Liver (tissue), 7 donors: ENCODE measurements at regions not wholly inside any gene's neighbourhood (a gene's known extent, or its start where the extent isn't known, plus 50 kb on each side); places are given as distances from the start of the nearest gene placed in this dataset.

ENCODE experiments used
- DNase-seq: peaks from one replicate; pipeline ENCODE4 v3.0.0-alpha.2; 2017; ENCODE audit warnings: low spot score
- H3K27ac ChIP-seq, 2 donors: one replicate each; pipeline ENCODE4 v1.7.0; 2013; ENCODE audit warnings: inconsistent platforms in 2 of 2, low read length in 2 of 2, control low read depth in 1 of 2, low read depth in 1 of 2, mild to moderate bottlenecking in 1 of 2
- H3K27me3 ChIP-seq, 4 donors: one replicate each; pipeline versions ENCODE4 v1.6.1 to v1.7.0; 2013; ENCODE audit warnings: low read length in 3 of 4, inconsistent platforms in 1 of 4, mild to moderate bottlenecking in 1 of 4, moderate library complexity in 1 of 4; ENCODE audit not compliant: control insufficient read depth in 4 of 4, insufficient read depth in 4 of 4
- H3K36me3 ChIP-seq, 4 donors: one replicate each; pipeline versions ENCODE4 v1.6.1 to v1.7.0; 2013; ENCODE audit warnings: low read length in 3 of 4, mild to moderate bottlenecking in 3 of 4, low read depth in 1 of 4, moderate library complexity in 1 of 4; ENCODE audit not compliant: control insufficient read depth in 4 of 4, insufficient read depth in 3 of 4
- H3K4me1 ChIP-seq, 4 donors: one replicate each; pipeline versions ENCODE4 v1.6.1 to v1.7.0; 2013; ENCODE audit warnings: low read length in 3 of 4, mild to moderate bottlenecking in 3 of 4, moderate library complexity in 1 of 4; ENCODE audit not compliant: control insufficient read depth in 4 of 4, insufficient read depth in 4 of 4
- H3K4me3 ChIP-seq, 3 donors: one replicate each; pipeline versions ENCODE4 v1.6.1 to v1.7.0; 2013; ENCODE audit warnings: low read length in 3 of 3, control low read depth in 1 of 3, low read depth in 1 of 3, mild to moderate bottlenecking in 1 of 3
- H3K9ac ChIP-seq, 2 donors: one replicate each; pipeline ENCODE4 v1.7.0; 2013; ENCODE audit warnings: low read length in 2 of 2, mild to moderate bottlenecking in 2 of 2, moderate library complexity in 2 of 2, control low read depth in 1 of 2, low read depth in 1 of 2
- H3K9me3 ChIP-seq, 4 donors: one replicate each; pipeline versions ENCODE4 v1.6.1 to v1.7.0; 2013; ENCODE audit warnings: low read length in 3 of 4; ENCODE audit not compliant: control insufficient read depth in 4 of 4
- ATF3 ChIP-seq: IDR thresholded peaks from 2 replicates; pipeline ENCODE4 v1.6.1; 2016; ENCODE audit warnings: antibody characterized with exemption
- EGR1 ChIP-seq, 2 donors: IDR thresholded peaks; 2 replicates each; pipeline ENCODE4 v1.6.1; 2016 to 2018; ENCODE audit warnings: antibody characterized with exemption in 2 of 2, low read depth in 2 of 2
- FOXA1 ChIP-seq: IDR thresholded peaks from 2 replicates; pipeline ENCODE4 v1.6.1; 2016; ENCODE audit warnings: antibody characterized with exemption
- HNF4A ChIP-seq, 2 donors: conservative IDR thresholded peaks; 2 replicates each; pipeline ENCODE4 v1.6.1; 2016; ENCODE audit warnings: antibody characterized with exemption in 2 of 2, mild to moderate bottlenecking in 2 of 2
- HNF4G ChIP-seq: IDR thresholded peaks from 2 replicates; pipeline ENCODE4 v1.6.1; 2016; ENCODE audit warnings: antibody characterized with exemption
- MAX ChIP-seq: IDR thresholded peaks from 2 replicates; pipeline ENCODE4 v1.6.1; 2016; ENCODE audit warnings: antibody characterized with exemption
- NR2F2 ChIP-seq: IDR thresholded peaks from 2 replicates; pipeline ENCODE4 v1.6.1; 2016; ENCODE audit warnings: antibody characterized with exemption
- RAD21 ChIP-seq, 2 donors: IDR thresholded peaks; 2 replicates each; pipeline ENCODE4 v1.6.1; 2016; ENCODE audit warnings: antibody characterized with exemption in 2 of 2, mild to moderate bottlenecking in 2 of 2
- REST ChIP-seq: IDR thresholded peaks from 2 replicates; pipeline ENCODE4 v1.6.1; 2016; ENCODE audit warnings: antibody characterized with exemption, mild to moderate bottlenecking
- SP1 ChIP-seq: IDR thresholded peaks from 2 replicates; pipeline ENCODE4 v1.6.1; 2018; ENCODE audit warnings: antibody characterized with exemption, mild to moderate bottlenecking
- TAF1 ChIP-seq: conservative IDR thresholded peaks from 2 replicates; pipeline ENCODE4 v1.6.1; 2016; ENCODE audit warnings: antibody characterized with exemption, mild to moderate bottlenecking
- YY1 ChIP-seq: IDR thresholded peaks from 2 replicates; pipeline ENCODE4 v1.6.1; 2016; ENCODE audit warnings: antibody characterized with exemption, mild to moderate bottlenecking
- ZBTB33 ChIP-seq: IDR thresholded peaks from 2 replicates; pipeline ENCODE4 v1.6.1; 2016; ENCODE audit warnings: antibody characterized with exemption
- WGBS: extraction: QIAGEN DNeasy Blood & Tissue Kit; methylation state at CpG from one replicate; pipeline ENCODE4 v1.1.7; 2013; 5-methylcytosine and 5-hydroxymethylcytosine counted together
- donor health status: healthy.
- donor health status: healthy.
- donor health status: healthy.
- donor health status: healthy.

GRCh38 chr3:16011376-16011775 lies 163.1 kb upstream of the GALNT15 start:
- no peaks in the 10 kb centered on the region for H3K4me1 ChIP-seq
- no peak overlapping the region for H3K4me3 ChIP-seq
- no peak overlapping the region for H3K27ac ChIP-seq
- WGBS, result 93% methylated on average over 4 of the region's 4 CpGs
- DNase-seq, result no peak
- no peak overlapping the region for H3K9ac ChIP-seq
- no peaks in the 10 kb centered on the region for H3K36me3 ChIP-seq
- H3K27me3 ChIP-seq, result no peaks in the 10 kb centered on the region
- TF ChIP-seq HNF4A (conservative IDR thresholded peaks at IDR 0.05) (no peak), MAX (no peak), TAF1 (no peak), YY1 (no peak), RAD21 (IDR thresholded peaks at IDR 0.05) (no peak), FOXA1 (no peak), HNF4G (no peak), ZBTB33 (no peak), REST (no peak)
- H3K9me3 ChIP-seq, result peaks cover 0 to 4% (median 0%) of the 10 kb centered on the region in 4 donors

- H3K36me3 ChIP-seq, result no peaks in the 10 kb centered on the region
- DNase-seq, result no peak
- H3K4me3 ChIP-seq, result no peak overlapping the region
- TF ChIP-seq SP1 (no peak), ATF3 (no peak), ZBTB33 (no peak), EGR1 (IDR thresholded peaks at IDR 0.05; ENCODE audit: low read depth in 2 of 2) (no peak), MAX (no peak), TAF1 (no peak), FOXA1 (no peak), NR2F2 (no peak), HNF4G (no peak)
- no peak overlapping the region for H3K9ac ChIP-seq
- peaks cover 0 to 4% (median 0%) of the 10 kb centered on the region in 4 donors for H3K9me3 ChIP-seq
- H3K27ac ChIP-seq, result no peak overlapping the region
- H3K27me3 ChIP-seq, result no peaks in the 10 kb centered on the region
- no peaks in the 10 kb centered on the region for H3K4me1 ChIP-seq
Measured at GRCh38 chr3:16012086-16012485, 162.4 kb upstream of the GALNT15 start.
